ENCODE measurements at regions not wholly inside any gene's neighbourhood (a gene's known extent, or its start where the extent isn't known, plus 50 kb on each side); places are given as distances from the start of the nearest gene placed in this dataset.
"Not testable (repeated sequence)": the region's sequence is repeated elsewhere in the genome, so short reads cannot be mapped to it uniquely, and the experiment has no call there.

DNA sequence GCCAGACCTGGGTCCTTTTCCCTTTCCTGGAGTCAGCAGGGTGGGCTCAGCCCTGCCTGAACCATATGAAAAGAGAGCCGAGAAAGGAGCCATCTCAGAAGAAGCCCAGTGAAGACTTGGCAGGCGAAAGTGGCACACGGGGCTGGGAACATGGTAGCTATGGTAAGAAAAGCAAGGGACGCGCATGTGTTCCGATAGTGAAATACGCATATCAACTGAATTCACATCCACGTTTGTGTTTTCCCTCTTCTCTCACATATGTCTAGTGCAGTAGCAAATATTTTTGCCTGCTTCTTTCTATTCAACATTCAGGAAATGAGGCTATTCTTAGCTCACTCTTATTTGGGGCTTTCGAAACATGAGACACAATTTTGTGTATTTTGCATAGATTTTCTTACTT, 54.1 kb upstream of the PEG3 start:
- DNase-seq (ENCODE audit: low read depth), result no peak
- TF ChIP-seq, protein P1, sequence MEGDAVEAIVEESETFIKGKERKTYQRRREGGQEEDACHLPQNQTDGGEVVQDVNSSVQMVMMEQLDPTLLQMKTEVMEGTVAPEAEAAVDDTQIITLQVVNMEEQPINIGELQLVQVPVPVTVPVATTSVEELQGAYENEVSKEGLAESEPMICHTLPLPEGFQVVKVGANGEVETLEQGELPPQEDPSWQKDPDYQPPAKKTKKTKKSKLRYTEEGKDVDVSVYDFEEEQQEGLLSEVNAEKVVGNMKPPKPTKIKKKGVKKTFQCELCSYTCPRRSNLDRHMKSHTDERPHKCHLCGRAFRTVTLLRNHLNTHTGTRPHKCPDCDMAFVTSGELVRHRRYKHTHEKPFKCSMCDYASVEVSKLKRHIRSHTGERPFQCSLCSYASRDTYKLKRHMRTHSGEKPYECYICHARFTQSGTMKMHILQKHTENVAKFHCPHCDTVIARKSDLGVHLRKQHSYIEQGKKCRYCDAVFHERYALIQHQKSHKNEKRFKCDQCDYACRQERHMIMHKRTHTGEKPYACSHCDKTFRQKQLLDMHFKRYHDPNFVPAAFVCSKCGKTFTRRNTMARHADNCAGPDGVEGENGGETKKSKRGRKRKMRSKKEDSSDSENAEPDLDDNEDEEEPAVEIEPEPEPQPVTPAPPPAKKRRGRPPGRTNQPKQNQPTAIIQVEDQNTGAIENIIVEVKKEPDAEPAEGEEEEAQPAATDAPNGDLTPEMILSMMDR (IDR thresholded peaks at IDR 0.05; ENCODE audit: low read length, missing control alignments), result no peak
- no peak overlapping the region for H3K4me3 ChIP-seq (replicated peaks; ENCODE audit: low read depth, low read length)

DNA sequence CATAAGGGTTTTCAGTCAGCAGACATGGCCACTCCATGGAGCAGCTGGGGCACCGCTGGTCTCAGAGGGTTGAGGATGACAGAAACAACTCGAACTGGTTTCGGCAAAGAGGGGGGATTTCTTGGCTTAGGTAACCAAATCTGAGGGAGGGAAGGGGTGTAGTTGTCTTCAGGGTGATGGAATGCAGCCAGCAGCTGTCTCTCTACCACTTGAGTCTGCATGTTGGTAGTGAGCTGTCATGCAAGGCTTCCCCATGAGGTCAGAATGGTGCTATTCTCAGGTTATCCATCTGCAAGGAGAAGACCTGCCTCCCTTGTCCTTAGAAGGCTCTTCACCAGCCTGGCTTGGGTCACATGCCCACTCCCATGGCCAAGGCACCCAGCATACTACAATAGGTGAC, 55.6 kb upstream of the PEG3 start:
- H3K4me3 ChIP-seq (replicated peaks; ENCODE audit: low read depth, low read length), result no peak overlapping the region
- TF ChIP-seq, protein P1 (IDR thresholded peaks at IDR 0.05; ENCODE audit: low read length, missing control alignments), result no peak

DNA sequence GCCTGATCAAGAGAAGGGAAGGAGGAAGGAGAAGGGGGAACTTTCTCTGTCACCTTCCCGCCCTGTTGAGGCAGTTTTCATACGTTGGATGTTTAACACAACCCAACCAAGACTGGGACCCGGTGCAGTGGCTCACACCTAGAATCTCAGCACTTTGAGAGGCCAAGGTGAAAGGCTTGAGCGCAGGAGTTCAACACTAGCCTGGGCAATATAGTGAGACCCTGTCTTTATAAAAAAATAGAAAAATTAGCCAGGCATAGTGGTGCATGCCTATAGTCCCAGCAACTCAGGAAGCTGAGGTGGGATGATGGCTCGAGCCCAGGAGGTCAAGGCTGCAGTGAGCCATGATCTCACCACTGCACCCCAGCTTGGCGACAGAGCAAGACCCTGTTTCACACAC, 59.4 kb upstream of the PEG3 start:
- no peak overlapping the region for H3K4me3 ChIP-seq (replicated peaks; ENCODE audit: low read depth, low read length)
- no peak for DNase-seq (ENCODE audit: low read depth)
- TF ChIP-seq, protein P1 (IDR thresholded peaks at IDR 0.05; ENCODE audit: low read length, missing control alignments), result no peak

More for the DNA sequence above, 55.6 kb upstream of the PEG3 start:
- DNase-seq (ENCODE audit: low read depth), result no peak

DNA sequence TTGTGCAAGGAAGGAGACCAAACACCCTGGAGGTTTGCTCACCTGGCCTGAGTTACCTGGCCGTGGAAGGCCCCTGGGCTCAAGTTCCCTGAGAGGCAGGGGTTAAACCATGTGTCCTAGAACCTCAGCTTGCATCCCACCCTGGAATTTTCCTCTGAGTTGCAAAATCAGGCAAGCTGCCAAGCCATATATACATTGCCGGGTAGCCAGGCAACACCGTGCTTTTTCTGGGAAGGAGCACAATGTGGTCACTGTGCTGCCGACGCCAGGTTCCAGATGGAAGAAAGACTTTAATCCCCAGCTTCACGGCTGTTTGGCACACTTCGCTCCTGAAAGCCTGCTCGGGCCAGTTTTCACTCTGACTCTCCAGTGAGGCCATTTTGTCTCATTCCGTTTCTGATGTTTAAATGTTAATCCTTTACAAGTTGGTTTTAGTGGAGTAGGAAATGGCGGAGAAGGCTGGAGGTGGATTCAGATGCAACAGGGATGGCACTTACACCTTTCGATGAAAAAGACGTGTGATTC, 60.1 kb upstream of the PEG3 start:
- no peak for DNase-seq (ENCODE audit: low read depth)
- H3K4me3 ChIP-seq (replicated peaks; ENCODE audit: low read depth, low read length), result no peak overlapping the region
- TF ChIP-seq, protein P1 (IDR thresholded peaks at IDR 0.05; ENCODE audit: low read length, missing control alignments), result no peak

DNA sequence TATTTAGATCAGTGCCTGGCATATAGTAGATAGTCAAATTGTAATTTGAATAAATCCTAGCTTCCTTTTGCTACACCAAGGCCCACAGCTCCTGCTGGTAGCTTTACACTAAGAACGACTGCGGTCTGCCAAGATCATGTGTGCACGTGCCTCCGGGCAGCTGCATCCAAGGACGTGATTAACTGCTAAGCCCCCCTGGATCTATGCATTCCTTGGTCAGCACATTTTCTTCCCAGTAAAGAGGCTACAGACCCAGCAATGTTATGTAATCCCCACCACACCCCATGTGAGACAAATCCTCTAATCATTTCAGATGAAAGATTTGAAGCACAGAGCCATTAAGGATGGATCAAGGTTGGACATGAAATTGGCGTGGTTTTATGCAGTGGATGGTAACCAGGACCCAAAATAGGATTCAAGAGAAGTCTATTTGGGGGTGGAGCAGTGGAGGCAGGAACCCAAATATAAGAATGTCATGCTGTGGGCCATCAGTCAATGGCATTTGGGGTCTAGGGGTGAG, 65.2 kb upstream of the PEG3 start:
- DNase-seq (ENCODE audit: low read depth), result no peak
- TF ChIP-seq, protein P1 (IDR thresholded peaks at IDR 0.05; ENCODE audit: low read length, missing control alignments), result no peak
- no peak overlapping the region for H3K4me3 ChIP-seq (replicated peaks; ENCODE audit: low read depth, low read length)

DNA sequence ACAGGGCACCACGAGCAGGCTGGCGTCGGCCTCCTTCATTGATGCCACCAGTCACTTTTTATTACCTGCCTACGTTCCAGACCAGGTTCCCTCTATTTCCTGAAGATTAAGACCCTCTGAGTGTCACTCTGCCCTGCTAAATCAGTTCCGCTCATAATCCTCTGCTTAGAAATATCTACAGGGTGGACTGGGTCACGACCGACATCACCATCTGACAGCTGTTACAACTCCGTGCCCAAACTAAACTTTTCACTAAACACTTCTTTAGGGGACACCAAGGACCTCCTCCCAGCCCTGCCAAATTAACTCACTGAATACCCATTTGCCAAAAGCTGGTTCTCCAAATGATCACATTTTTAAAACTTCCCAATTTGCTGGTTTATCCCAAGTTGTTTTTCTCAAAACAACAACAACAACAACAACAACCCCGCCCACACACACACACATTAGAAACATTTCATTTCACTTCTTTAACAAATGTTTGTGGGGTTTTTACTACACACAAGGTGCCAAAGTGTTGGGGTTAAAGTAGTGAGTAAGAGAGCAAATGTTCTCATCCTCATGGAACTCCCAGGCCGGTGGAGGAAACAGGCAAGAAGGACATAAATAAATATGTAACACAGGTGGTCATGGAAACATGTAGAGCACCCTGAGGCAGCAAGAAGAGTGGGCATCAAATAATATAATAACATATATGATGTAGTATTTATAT, 72.0 kb upstream of the PEG3 start:
- H3K4me3 ChIP-seq (replicated peaks; ENCODE audit: low read depth, low read length), result no peak overlapping the region
- DNase-seq (ENCODE audit: low read depth), result no peak
- TF ChIP-seq, protein P1 (IDR thresholded peaks at IDR 0.05; ENCODE audit: low read length, missing control alignments), result no peak

DNA sequence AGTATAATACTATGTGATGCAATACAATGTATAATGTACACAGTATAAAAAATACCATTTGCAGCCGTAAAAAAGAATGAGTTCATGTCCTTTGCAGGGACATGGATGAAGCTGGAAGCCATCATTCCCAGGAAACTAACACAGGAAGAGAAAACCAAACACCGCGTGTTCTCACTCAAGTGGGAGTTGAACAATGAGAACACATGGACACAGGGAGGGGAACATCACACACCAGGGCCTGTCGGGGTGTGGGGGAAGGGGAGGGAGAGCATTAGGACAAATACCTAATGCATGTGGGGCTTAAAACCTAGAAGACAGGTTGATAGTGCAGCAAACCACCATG, 72.6 kb upstream of the PEG3 start:
- H3K4me3 ChIP-seq (replicated peaks; ENCODE audit: low read depth, low read length); DNase-seq (ENCODE audit: low read depth): not testable (repeated sequence)

Measured in fibroblast of pulmonary artery (primary cell).